SH-SY5Y (cell line): ENCODE measurements at regions not wholly inside any gene's neighbourhood (a gene's known extent, or its start where the extent isn't known, plus 50 kb on each side); places are given as distances from the start of the nearest gene placed in this dataset.

ENCODE experiments used
- GATA2 ChIP-seq: IDR thresholded peaks from 2 replicates; pipeline ENCODE4 v1.6.1; 2011; ENCODE audit warnings: mild to moderate bottlenecking, low read depth, low read length
- GATA3 ChIP-seq: IDR thresholded peaks from 2 replicates; pipeline ENCODE4 v1.6.1; 2011; ENCODE audit warnings: low read depth, mild to moderate bottlenecking, low read length, moderate library complexity

DNA sequence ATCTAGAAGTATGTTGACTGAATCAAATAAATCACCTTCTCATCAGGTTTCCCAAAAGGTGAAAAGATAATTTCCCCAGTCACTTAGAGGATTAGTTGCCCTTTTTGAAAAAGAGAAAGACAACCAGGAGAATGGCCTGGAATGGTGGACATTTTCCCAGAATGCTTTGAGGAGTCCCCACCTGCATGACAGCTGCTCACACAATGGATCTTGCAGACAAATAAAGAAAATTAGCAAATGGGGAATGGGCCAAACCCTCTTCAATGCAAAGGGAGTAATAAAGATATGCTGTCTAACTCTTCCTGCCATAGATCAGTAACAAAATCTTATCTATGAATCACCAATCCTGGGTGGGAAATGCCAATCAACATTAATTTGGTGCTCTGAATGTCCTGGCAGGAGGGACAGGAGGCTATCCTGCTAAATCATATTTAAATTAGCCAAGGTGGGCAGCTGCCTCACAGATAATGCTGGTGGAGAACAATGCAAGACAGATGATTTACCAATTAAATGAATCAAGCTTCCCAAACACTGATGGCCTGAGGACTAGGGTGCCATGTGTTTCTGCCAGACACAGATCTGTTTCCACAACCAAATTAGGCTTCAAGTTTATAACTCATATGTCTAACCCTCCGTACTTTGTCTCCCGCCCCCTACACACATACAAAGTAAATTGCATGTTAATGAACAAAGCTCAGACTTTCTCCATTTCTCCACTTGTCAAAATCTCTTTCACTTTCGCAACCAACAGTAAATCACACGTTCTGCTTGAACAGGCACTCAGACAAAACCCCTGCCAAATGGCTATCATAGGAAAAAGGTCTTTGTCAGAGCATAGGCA is 488.0 kb upstream of the PLXNA2 start:
- TF ChIP-seq GATA2: peak; percentile 99
- peak; percentile 97 for TF ChIP-seq GATA3

DNA sequence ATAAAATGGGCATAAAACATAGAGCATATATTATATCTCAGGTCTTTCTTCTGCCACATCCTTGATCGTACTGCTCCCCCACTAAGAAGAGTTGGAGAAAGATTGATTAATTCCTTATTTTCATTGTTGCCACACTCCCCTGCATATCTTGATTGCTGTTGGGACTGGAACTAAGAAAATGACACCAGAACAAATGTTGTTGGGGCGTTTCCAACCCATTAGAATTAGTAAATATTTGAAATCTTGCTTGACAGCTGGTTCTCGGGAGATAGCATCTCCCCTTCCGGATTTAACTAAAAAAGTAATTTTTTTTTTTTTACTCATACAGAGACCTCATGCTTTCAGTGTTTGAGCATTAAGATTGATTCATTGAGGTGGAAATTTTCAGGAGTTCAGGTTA is 493.0 kb upstream of the PLXNA2 start:
- TF ChIP-seq GATA2 (no peak), GATA3 (no peak)

DNA sequence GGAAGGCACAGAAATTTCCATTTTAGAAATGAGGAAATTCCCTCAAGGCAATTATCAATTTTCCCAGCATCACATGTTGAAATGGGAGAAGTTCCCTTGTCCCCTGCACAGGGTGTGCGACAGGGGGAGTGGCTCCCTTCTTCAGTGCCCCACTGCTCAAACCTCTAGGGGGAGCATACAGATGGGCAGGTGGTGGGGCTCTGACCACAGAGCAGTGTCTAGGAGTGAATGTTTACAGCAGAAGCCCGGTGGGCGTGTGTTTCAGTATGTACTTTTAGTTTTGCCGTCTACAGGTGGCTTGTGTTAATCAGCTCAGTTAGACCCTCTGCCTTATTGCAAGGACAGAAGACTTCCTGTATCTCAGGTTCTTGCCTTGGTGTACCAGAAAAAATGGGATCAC is 493.7 kb upstream of the PLXNA2 start:
- TF ChIP-seq GATA3 (no peak), GATA2 (no peak)

DNA sequence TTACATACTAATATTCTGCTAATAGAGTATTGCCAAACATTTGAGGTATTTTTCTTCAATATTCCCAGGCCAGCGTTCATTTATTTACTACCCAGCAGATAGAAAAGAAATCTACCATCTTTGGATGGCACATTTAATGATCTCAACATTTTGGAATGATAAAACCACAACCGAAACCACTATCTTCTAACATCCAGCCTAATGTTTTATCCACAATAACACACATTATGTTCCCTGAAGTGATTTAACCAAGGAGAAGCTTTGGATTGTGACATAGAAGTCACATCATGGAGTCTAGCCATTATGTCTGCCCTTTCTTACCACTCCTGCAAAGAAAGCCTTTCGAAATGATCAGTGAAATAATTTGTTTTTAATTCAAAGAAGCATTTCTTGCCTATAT is 497.1 kb upstream of the PLXNA2 start:
- TF ChIP-seq GATA2 (no peak), GATA3 (no peak)

DNA sequence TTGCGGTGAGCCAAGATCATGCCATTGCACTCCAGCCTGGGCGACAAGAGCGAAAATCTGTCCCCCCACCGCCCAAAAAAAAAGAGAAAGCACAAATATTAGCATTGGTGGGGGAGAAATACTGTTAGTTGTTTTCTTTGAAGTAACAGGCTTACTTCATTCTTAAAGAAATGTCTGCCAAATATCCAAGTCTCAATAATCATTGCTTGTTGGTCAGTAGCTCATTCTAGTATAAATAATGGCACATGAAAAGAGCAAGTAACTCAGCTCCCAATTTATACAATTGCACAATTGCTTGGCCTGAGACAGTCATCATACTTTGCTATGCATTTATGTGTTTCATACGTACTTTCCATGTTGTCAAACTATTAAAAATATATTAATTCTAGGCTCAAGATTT is 499.2 kb upstream of the PLXNA2 start:
- TF ChIP-seq GATA3 (no peak), GATA2 (no peak)

DNA sequence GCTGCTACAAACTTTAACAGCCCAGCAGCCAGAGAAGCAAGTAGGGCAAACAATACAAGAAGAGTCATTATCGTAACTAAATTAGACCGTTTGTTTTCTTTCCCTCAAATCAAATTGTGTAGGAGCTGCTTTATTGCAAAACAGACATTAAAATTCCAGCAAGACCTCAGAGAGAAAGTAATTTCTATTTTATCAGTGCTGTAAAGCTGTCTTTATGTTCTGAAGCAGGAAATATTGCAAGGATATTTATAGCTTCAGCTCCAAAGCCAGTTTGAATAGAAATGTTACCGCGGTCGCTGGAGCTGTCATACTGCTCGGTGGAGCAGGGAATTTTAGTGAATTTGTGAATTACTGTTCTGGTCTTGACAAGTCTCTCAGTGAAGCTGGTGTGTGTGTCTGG is 503.8 kb upstream of the PLXNA2 start:
- TF ChIP-seq GATA2 (no peak; the same call in 1 of the 2 replicates), GATA3 (no peak; the same call in 1 of the 2 replicates)

DNA sequence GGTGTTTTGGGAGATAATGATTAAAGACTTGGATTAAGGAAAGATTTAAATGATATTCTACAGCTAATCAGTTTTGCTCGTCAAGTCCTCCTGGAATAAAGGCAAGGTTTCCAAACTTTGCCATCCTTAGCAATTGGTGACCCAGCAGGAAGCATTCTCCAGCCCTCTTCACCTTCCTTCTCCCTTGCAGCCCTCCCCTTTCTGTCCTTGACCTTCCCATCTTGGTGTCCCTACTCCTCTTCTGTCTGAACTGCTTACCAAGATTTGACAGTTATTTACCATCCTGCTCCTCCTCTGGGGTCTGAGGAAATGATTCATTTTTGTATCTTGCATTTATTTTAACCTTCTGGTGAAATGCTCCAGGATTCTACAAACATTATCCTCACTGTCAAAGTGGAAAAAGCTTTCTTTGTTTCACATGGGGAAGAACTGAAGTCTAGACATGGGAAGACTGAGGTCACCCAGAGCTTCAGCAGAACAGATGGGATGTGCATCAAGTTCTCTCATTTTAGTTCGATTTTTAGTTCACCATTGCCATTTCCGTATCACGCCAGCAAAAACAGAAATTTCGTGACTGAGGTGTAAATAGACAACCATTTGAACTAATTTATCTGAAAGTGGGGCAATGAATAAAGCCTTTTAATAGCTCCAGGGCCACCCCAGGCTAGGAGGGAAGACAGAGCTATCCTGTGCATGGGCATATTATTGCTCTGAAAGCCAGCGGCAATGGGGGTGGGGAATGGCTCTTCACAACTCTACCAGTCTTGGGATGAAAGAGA is 504.4 kb upstream of the PLXNA2 start:
- TF ChIP-seq GATA2: no peak
- TF ChIP-seq GATA3: no peak

DNA sequence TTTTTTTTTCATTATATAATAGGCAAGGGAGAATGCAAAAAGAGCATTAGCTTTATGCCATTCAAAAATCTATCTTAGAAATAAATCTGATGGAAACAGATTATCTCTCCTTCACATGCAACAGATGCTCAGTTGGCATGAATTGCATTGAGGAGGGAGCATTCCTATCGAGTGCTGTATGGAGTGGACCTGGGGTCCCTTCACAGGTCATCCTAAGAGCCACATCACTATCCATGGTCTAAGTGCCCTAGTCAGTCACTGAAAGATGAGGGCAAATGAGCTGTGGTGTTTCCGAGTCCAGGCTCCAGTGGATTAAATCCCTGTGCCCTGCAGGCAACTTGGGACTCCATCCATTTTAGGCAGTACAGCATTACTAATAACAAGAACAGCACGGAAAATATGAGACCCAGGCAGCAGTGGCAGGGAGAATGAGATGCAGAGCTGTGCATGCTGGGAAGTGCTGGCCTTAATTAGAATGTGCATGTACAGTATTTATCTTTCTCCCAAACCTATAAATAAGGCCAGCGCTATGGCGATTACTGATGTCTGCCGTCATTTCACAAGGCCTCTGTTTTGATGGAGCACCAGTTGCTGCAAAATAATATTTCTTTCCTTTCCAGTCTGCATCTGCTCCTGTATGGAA is 512.3 kb upstream of the PLXNA2 start:
- TF ChIP-seq GATA2: 0 out of 2 replicates have a peak, but pooled peaks have one; percentile 28
- TF ChIP-seq GATA3: no peak

DNA sequence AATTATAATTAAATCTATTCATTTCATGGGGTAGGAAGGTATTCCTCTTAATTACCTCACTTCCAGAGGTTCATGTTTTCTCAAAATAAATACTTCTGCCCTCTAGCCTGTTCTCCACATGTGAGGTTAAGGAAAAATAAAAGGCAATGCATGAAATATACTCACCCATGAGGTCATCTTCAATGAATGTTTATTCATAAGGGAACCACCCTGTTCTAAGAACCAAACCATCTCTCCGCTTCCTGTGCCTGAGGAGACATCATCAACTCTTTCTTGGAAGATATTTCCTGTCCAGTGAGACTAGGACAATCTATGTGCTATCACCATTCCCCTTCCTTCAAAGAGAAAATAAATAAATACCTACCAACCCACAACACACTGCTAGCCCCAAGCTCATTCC is 513.7 kb upstream of the PLXNA2 start:
- TF ChIP-seq GATA3: no peak
- no peak for TF ChIP-seq GATA2

DNA sequence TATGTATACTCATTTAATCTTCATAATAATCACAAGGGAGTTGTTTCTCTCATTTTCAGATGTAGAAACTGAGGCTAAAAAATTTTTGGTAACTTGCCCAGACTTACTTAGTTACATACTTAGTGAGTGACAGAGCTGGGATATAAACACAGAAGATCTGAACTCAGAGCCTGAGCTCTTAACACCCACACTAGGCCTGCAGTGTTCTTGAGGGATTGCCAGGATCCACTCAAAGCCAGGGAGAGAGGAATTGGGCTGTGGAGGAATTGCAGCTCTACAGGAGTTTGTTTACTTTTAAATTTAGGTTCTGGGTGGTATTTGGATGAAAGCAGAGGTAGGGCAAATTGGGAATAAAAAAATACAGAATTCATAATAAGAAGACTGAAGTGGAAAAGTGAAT is 515.1 kb upstream of the PLXNA2 start:
- TF ChIP-seq GATA3 (no peak), GATA2 (no peak)

DNA sequence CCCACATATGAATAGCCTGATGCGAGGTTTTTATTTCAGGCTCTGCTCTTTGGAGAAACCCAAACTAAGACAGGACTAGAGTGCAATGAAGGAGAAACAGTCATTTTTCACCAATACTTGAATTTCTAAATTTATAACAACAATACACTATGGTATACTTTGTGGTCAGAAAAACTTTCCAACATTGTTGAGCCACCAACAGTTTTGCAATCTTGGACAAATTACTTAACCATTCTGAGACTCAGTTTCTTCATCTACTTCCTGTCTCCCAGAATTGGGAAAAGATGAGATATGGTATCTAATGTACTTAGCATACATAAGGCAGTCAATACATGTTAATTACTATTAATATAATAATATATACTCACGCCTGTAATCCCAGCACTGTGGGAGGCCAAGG is 519.8 kb upstream of the PLXNA2 start:
- TF ChIP-seq GATA2 (no peak), GATA3 (no peak)

DNA sequence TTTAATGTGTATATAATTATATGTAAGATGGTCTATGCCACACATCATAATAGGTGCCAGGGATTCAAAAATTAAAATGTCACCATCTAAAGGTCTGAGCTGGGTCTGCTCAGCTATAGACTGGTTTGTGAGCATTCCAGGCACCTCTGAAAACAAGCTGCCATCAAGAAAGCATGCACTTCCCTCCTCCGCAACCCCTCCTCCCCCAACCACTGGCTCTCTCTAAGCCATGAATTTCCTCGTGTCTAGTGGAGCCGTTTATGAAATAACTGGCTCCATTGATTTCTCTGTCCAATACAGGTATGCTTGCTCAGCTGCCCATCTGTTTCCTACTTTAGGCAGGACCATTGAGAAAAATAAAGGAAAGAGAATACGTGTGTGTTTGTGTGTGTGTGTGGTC is 522.6 kb upstream of the PLXNA2 start:
- TF ChIP-seq GATA3 (no peak), GATA2 (no peak)

DNA sequence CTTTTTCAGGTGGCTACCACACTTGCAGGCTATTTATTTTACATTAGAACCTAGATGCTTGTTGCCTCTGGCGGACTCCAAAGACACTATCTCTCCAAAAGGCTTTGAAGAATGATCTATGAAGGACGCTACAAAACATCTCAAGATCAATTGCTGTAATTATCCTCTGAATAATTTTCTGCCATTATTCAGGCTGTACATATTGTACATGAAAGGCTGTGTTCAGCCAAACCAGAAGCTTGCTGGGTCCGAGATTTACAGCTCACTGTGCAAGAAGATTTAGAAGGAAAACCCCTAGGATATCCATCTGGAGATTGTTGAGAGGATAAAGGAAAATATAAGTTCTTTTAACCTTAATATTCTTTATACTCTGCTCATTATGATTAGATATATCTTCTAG is 523.6 kb upstream of the PLXNA2 start:
- no peak for TF ChIP-seq GATA2
- TF ChIP-seq GATA3: no peak

DNA sequence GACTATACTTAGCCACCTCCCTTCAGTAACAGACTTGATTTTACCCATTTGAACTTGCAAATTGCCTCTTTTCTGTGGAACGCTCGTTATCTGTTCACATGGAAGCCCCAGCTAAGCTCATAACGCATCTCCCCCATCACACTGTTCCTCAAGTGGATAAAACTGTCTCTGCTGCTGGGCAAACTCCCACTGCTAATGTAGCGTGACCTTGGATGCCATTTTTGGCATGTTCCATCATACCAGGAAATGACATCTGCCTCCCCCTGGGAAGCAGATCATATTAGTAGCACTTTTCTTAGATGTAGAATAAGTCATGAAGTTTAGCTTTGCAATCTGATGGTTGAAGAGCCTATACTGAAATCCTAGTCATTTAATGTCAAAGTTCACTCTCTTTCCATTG is 528.7 kb upstream of the PLXNA2 start:
- no peak for TF ChIP-seq GATA3
- TF ChIP-seq GATA2: no peak
